ENCODE measurements at regions not wholly inside any gene's neighbourhood (a gene's known extent, or its start where the extent isn't known, plus 50 kb on each side); places are given as distances from the start of the nearest gene placed in this dataset.
"Not testable (repeated sequence)": the region's sequence is repeated elsewhere in the genome, so short reads cannot be mapped to it uniquely, and the experiment has no call there.

- ChIA-PET POLR2A (no interaction called here), CTCF (no interaction called here)
- Mint-ChIP-seq H3K27ac (no peak overlapping the region), H3K4me1 (no peaks in the 10 kb centered on the region), H3K4me3 (no peak overlapping the region), H3K27me3 (no peaks in the 10 kb centered on the region), H3K9me3 (peaks cover 18% of the 10 kb centered on the region), H3K36me3 (ENCODE audit: low read depth) (no peaks in the 10 kb centered on the region)
- no peak for DNase-seq
Measured at GRCh38 chr3:6421666-6422445, 439.1 kb upstream of the GRM7 start.

- no peak overlapping the region for H3K27ac Mint-ChIP-seq
- no peaks in the 10 kb centered on the region for H3K4me1 Mint-ChIP-seq
- H3K4me3 Mint-ChIP-seq = no peak overlapping the region
- no peak for DNase-seq
- CTCF ChIA-PET = no interaction called here
- no peaks in the 10 kb centered on the region for H3K36me3 Mint-ChIP-seq (ENCODE audit: low read depth)
- H3K9me3 Mint-ChIP-seq = peaks cover 12% of the 10 kb centered on the region
- no peaks in the 10 kb centered on the region for H3K27me3 Mint-ChIP-seq
- POLR2A ChIA-PET = no interaction called here
Measured at GRCh38 chr3:6425289-6425820, 435.6 kb upstream of the GRM7 start.

- H3K4me3 Mint-ChIP-seq, POLR2A ChIA-PET: not testable (repeated sequence)
Measured at GRCh38 chr3:6428276-6428675, 432.6 kb upstream of the GRM7 start.

GRCh38 chr3:6435951-6436350 lies 425.0 kb upstream of the GRM7 start:
- DNase-seq = no peak
- no peak overlapping the region for H3K4me3 Mint-ChIP-seq
- peaks cover 4% of the 10 kb centered on the region for H3K9me3 Mint-ChIP-seq
- H3K27ac Mint-ChIP-seq = no peak overlapping the region
- ChIA-PET POLR2A (no interaction called here), CTCF (no interaction called here)
- no peaks in the 10 kb centered on the region for H3K27me3 Mint-ChIP-seq
- no peaks in the 10 kb centered on the region for H3K36me3 Mint-ChIP-seq (ENCODE audit: low read depth)
- no peaks in the 10 kb centered on the region for H3K4me1 Mint-ChIP-seq

More at GRCh38 chr3:6428276-6428675, 432.6 kb upstream of the GRM7 start:
- H3K4me1 Mint-ChIP-seq; DNase-seq; H3K27ac Mint-ChIP-seq; H3K36me3 Mint-ChIP-seq (ENCODE audit: low read depth); CTCF ChIA-PET; H3K27me3 Mint-ChIP-seq: not testable (repeated sequence)
- peaks cover 13% of the 10 kb centered on the region for H3K9me3 Mint-ChIP-seq

- no peak for DNase-seq
- CTCF ChIA-PET = no interaction called here
- H3K36me3 Mint-ChIP-seq (ENCODE audit: low read depth) = no peaks in the 10 kb centered on the region
- POLR2A ChIA-PET = no interaction called here
- H3K4me1 Mint-ChIP-seq = no peaks in the 10 kb centered on the region
- H3K27me3 Mint-ChIP-seq = no peaks in the 10 kb centered on the region
- no peak overlapping the region for H3K27ac Mint-ChIP-seq
- peaks cover 4% of the 10 kb centered on the region for H3K9me3 Mint-ChIP-seq
- H3K4me3 Mint-ChIP-seq = no peak overlapping the region
Measured at GRCh38 chr3:6437631-6438030, 423.3 kb upstream of the GRM7 start.

- no peaks in the 10 kb centered on the region for H3K27me3 Mint-ChIP-seq
- no peaks in the 10 kb centered on the region for H3K4me1 Mint-ChIP-seq
- H3K27ac Mint-ChIP-seq = no peak overlapping the region
- H3K9me3 Mint-ChIP-seq = peaks cover 2% of the 10 kb centered on the region
- H3K36me3 Mint-ChIP-seq (ENCODE audit: low read depth) = no peaks in the 10 kb centered on the region
- no peak for DNase-seq
- ChIA-PET POLR2A (no interaction called here), CTCF (no interaction called here)
- H3K4me3 Mint-ChIP-seq = no peak overlapping the region
Measured at GRCh38 chr3:6438031-6438430, 422.9 kb upstream of the GRM7 start.

GRCh38 chr3:6439226-6439625 lies 421.7 kb upstream of the GRM7 start:
- CTCF ChIA-PET = no interaction called here
- POLR2A ChIA-PET = no interaction called here
- Mint-ChIP-seq H3K27ac (no peak overlapping the region), H3K27me3 (no peaks in the 10 kb centered on the region), H3K36me3 (ENCODE audit: low read depth) (no peaks in the 10 kb centered on the region), H3K9me3 (no peaks in the 10 kb centered on the region), H3K4me3 (no peak overlapping the region), H3K4me1 (no peaks in the 10 kb centered on the region)
- DNase-seq = no peak

GRCh38 chr3:6439824-6440223 lies 421.1 kb upstream of the GRM7 start:
- CTCF ChIA-PET = no interaction called here
- Mint-ChIP-seq H3K27me3 (no peaks in the 10 kb centered on the region), H3K4me1 (no peaks in the 10 kb centered on the region), H3K36me3 (ENCODE audit: low read depth) (no peaks in the 10 kb centered on the region), H3K9me3 (no peaks in the 10 kb centered on the region), H3K4me3 (no peak overlapping the region), H3K27ac (no peak overlapping the region)
- DNase-seq = no peak
- POLR2A ChIA-PET = no interaction called here

DNA sequence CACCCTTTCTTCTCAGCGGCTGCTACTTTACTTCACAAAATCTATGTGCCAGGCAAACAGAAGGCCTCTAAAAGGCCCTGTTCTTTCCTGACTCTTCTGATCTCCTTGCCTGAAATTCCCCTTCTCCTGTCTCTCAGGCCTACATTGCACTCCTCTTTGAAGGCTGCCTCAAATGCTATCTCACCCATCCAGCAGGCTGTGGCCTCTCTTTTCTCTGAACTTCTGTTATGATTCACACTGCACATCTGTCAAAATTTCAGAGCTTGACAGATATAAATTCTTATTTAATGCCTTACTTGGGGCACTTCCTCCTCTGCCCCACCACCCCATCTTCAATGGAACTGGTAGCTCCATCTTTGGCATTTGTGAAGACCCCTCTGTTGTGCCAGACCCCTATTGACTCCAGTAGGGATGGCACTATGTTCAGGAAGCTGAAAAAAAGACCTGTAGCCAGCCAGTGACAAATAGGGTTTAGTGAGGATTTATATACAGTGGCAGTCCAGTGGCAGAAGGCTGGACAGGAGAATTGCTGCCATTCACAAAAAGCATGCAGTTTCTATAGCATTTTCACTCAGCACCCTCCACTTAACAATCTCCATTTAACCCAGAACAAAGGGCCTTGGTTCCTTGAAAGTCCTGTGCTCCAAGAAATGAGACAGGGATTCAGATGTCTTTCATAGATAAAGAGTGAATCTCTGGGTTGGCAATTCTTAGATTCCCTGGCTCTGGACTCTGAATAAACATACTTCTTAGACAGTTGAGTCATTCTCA lies 415.8 kb upstream of the GRM7 start:
- POLR2A ChIA-PET = no interaction called here
- Mint-ChIP-seq H3K27ac (no peak overlapping the region), H3K4me3 (no peak overlapping the region), H3K4me1 (no peaks in the 10 kb centered on the region), H3K27me3 (no peaks in the 10 kb centered on the region), H3K36me3 (ENCODE audit: low read depth) (no peaks in the 10 kb centered on the region), H3K9me3 (peaks cover 4% of the 10 kb centered on the region)
- no peak for DNase-seq
- CTCF ChIA-PET = no interaction called here

DNA sequence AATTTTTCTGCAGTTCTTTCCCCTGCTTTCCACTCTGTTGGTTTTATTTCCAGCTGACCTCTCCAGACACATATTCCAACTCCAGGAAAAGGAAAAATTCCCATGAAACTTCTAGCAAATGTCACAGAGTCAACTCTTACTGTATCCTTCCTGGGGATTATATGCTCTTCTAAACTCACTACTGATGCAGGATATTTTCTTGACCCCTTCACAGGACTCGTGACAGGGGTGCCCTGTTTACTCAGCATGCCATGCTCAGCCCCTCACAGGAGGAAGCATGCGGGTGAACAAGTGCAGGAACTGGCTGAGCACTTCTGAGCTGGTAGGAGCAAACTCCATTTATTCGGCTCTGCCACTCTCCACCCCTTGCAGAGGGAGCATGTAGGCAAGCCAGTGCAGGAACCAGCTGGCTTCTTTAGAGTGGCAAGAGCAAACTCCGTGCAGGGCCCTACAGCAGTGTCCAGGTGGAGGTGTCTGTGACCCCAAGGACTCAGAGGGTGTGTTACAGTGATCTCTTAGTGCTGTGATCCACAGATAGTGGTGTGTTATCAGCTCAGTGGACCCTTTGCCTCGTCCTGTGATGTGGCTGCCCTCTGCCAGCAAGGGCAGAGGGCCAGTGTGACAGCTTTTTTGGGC lies 413.6 kb upstream of the GRM7 start:
- Mint-ChIP-seq H3K27me3 (no peaks in the 10 kb centered on the region), H3K27ac (no peak overlapping the region), H3K9me3 (peaks cover 4% of the 10 kb centered on the region), H3K36me3 (ENCODE audit: low read depth) (no peaks in the 10 kb centered on the region), H3K4me1 (no peaks in the 10 kb centered on the region), H3K4me3 (no peak overlapping the region)
- POLR2A ChIA-PET = no interaction called here
- CTCF ChIA-PET = no interaction called here
- no peak for DNase-seq

DNA sequence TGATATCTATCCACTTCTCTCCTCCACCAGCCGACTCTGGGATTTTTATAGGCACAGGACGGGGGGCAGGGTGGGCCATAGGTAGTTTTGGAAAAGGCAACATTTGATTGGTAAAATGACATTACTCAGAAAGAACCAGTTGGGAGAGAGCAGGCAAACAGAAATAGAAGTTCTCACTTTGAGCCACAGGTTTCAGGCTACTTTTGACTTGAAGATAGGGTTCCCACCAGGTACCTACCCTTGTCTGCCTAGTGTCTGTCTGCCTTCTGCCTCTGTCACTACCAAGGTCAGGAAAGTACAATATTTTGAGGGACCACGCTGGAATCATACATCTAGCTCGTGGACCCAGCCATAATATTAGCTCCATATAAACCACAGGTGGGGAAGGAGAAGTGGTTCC lies 412.9 kb upstream of the GRM7 start:
- no peak overlapping the region for H3K27ac Mint-ChIP-seq
- ChIA-PET POLR2A (no interaction called here), CTCF (no interaction called here)
- no peaks in the 10 kb centered on the region for H3K36me3 Mint-ChIP-seq (ENCODE audit: low read depth)
- peaks cover 4% of the 10 kb centered on the region for H3K9me3 Mint-ChIP-seq
- no peaks in the 10 kb centered on the region for H3K4me1 Mint-ChIP-seq
- no peak for DNase-seq
- H3K4me3 Mint-ChIP-seq = no peak overlapping the region
- H3K27me3 Mint-ChIP-seq = no peaks in the 10 kb centered on the region

- Mint-ChIP-seq H3K36me3 (ENCODE audit: low read depth) (no peaks in the 10 kb centered on the region), H3K27me3 (no peaks in the 10 kb centered on the region), H3K4me1 (no peaks in the 10 kb centered on the region), H3K9me3 (peaks cover 4% of the 10 kb centered on the region), H3K4me3 (no peak overlapping the region), H3K27ac (no peak overlapping the region)
- POLR2A ChIA-PET = no interaction called here
- no peak for DNase-seq
- CTCF ChIA-PET = no interaction called here
Measured at GRCh38 chr3:6449099-6449498, 411.8 kb upstream of the GRM7 start.

GRCh38 chr3:6452974-6453373 lies 407.9 kb upstream of the GRM7 start:
- no peak overlapping the region for H3K27ac Mint-ChIP-seq
- H3K9me3 Mint-ChIP-seq = peaks cover 3% of the 10 kb centered on the region
- ChIA-PET CTCF (interaction anchor here (0.6 kb wide), 1 partner anchor 90 kb away, joined by 3 read pairs; no protein-coding TSS in a partner anchor), POLR2A (no interaction called here)
- no peaks in the 10 kb centered on the region for H3K36me3 Mint-ChIP-seq (ENCODE audit: low read depth)
- no peaks in the 10 kb centered on the region for H3K27me3 Mint-ChIP-seq
- no peak overlapping the region for H3K4me3 Mint-ChIP-seq
- H3K4me1 Mint-ChIP-seq = no peaks in the 10 kb centered on the region
- no peak for DNase-seq
